Activated naive CD8-positive, alpha-beta T cell treated with anti-CD3 and anti-CD28 coated beads, Interleukin-2, amount 50 U/mL, for 16 hours (primary cell): ENCODE measurements at regions not wholly inside any gene's neighbourhood (a gene's known extent, or its start where the extent isn't known, plus 50 kb on each side); places are given as distances from the start of the nearest gene placed in this dataset.
"Not testable (repeated sequence)": the region's sequence is repeated elsewhere in the genome, so short reads cannot be mapped to it uniquely, and the experiment has no call there.

Source experiments
- DNase-seq: peaks from one replicate; pipeline ENCODE4 v3.0.0-alpha.2; 2020; ENCODE audit warnings: low read depth, low spot score

DNA sequence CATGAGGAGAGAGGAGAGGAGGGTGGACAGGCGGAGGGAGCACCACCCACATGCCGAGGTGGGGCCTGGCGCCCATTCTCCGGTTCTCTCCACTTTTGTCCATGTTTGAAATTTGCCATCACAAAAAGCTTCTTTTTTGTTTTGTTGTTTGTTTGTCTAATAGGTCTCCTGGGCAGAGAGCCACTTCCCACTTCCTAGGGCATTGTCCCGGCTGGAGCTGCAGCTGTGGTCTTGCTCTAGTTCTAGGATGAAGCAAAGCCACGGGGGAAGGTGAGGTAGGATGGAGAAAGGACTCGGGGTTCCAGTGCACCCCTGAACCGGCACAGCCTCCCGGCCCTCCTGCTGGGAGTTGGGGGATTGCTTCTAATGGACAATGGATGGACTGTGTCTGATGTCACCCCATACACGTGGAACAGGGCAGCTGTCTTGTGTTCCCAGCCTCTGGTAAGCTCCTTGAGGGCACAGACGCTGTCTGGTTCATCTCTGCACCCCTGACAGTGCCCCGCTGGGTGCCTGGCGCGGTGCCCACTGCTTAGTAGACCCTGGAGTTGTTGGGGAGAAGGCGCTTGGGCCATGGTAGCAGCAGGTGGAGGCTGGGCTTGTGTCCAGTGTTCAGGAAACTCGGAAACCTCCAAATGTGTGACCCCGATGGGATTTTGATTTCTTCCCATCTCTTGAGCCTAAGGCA is 278.4 kb downstream of the NDUFA10 start:
- DNase-seq: no peak

DNA sequence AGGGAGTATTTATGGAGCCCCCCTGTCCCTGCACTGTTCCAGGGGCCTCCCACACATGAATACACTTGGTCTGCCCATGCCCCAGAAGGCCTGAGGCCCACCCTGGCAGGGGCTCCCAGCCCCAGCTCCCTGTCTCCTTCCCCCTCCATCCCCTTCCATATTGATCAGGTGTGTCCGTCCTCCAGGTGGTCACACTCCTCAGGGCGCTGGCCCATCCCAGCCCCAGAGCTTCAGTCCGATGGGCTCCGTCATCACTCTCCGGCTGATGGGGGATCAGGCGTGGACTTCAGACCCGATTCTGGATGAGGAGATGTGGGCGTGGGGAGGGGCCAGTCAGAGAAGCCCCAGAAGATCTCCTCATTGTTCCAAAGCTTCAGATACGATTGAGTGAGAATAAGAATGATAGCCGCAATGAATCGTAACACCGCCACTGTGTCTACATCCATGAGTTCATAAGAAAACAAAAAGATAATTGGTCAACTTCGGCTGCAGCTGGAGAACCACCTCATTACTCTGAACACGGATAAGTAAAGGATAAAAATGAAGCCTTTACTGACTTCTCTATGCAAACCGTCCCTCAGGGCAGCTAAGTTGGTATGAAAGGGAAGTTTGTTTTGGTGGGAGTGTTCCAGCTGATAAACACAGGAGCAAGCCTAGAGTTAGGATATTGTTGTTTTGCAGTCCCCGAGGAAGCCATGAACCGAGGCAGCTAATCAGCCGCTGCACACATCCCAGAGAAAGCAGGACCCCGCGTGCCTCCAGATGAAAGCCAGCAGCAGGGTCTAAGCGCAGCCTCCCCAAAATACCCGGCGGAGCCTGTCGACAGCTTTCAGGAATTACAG is 279.5 kb downstream of the NDUFA10 start:
- DNase-seq: no peak

DNA sequence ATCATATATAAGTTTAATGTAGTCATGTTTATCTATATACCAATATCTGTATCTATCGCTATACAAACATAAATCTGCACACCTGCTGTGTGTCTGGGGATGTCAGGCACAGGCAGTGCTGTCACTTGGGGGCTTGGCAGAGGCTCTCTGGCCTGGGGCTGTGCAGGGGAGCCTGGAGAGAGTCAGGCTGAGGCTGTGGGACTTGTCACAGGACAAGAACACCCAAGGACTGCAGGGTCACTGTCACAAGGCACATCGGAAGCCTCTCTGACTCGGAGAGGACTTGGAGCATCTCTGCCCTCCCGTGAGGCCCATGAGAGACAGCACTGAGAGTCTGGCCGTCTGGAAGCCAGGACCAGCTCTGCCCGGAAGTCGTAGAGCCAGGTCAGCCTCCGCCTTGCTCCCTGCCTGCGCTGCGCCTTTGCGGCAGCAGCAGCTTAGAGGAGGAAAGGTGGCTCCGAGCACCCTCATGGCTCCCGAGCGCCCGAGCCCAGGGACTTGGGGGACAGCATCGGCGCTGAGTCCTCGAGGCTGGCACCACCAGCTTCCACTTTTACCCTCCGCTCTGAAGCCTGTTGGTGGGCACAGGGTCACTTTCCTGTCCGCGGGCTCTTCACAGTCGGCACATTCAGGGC is 280.3 kb downstream of the NDUFA10 start:
- no peak for DNase-seq

DNA sequence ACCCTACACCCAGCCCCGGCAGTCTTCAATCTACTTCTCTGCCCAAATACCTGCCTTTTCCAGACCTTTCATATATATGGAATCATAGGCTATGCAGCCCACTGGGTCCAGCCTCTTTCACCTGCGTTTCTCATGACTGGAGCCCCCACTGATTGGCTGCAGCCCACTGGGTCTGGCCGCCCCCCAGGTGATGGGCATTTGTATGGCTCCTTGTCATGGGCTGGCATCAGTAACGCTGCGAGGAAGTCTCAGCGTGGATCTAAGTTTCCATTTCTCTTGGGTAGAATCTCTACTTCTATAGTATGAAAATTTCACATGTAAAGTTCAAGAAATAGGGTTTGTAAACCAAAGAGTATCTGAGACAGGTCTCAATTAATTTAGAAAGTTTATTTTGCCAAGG is 281.9 kb downstream of the NDUFA10 start:
- no peak for DNase-seq

DNA sequence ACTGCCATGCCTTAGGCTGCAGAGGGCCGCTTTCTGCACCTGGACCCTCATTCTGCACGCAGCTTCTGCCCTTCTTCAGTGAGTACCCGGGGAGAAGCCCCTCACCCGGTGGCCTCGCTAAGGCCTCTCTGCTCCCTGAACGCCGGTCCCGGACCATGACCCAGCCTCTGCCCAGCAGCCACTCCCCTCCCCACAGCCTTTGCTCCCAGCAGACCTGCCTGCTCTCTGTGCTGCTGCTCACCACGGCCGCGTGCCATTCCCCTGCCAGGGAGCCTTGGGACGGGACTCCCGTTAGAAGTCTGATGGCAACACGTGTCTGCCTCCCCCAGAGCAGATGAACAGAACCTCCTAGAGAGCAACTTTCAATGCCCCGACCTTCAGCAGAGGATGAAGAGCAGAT is 282.8 kb downstream of the NDUFA10 start:
- no peak for DNase-seq

DNA sequence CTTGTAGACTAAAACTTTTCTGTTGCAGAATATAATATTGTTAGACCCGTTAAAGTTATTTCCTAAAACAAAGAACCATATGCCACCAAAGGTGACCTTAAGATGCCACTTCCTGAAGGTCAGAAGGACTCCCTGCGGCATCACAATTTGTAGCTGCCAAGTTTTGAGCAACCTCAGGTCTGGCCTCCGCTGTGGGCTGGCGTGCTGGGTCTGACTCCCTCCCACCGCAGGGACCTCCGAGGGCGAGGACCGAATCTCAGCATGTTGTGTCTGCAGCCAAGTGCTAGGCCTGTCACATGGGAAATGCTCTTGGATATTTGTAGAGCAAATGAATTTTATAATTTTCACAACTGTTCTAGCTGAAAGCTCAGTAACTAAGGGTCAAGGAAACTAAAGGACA is 285.9 kb downstream of the NDUFA10 start:
- DNase-seq: no peak

DNA sequence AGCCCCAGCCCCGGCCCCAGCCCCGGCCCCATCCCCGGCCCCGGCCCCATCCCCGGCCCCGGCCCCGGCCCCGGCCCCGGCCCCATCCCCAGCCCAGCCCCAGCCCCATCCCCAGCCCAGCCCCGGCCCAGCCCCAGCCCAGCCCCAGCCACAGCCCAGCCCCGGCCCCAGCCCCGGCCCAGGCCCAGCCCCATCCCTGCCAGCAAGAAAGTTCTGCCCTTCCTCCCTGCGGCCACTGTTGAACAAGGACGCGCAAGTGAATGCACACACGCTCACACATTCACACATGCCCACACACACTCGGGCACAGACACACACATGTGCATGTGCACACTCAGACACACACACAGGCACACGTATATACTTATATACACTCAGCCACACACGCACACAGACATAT is 287.0 kb downstream of the NDUFA10 start:
- no peak for DNase-seq

DNA sequence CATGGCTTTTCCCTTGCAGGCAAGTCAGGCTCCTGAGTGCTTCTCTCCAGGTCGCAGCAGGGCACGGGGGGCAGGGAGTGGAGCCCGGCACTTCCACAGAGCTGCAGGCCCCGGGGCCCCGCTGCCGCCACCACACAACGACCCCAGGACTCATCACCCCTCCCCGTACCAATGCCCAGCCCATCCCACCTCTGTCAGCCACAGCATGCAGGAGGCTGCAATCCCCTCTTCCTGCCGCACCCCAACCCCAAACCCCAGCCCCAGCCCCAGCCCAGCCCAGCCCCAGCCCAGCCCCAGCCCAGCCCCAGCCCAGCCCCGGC is 288.0 kb downstream of the NDUFA10 start:
- no peak for DNase-seq

DNA sequence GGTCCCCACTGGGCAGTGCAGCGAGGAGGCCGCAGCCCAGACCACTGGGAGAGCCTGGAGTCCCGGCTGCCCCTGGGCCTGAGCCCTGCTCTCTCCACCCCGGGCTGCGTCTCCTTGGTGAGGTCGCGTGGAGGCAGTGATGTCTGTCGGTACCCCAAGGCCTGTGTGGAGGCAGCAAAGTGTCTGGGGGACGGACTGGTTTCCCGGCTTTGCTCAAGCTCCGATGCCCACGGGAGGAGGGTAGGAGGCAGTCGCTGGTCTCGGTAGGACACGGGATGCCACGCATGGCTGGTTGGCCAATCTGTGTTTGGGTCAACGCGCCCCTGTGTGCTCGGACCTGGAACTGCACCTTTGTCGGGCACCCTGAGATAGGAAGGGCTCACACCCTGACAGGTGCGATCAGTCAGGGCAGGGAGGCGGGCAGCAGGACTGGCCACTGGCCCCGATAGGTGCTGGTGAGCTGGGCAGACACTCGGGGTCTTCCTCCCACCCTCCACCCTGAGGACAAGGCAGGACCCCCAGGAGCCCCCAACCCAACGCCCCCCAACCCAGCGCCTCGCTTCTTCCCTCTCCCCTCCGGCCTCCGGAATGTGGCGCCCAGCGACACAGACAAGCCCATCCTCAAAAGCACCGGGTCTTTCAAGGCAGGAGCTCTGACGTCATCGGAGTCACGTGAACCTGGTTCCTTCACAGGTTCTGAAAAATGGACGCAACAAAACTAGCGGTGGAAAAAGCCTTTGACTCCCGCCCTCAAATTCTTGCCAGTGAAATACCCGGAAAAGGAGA is 288.6 kb downstream of the NDUFA10 start:
- no peak for DNase-seq

DNA sequence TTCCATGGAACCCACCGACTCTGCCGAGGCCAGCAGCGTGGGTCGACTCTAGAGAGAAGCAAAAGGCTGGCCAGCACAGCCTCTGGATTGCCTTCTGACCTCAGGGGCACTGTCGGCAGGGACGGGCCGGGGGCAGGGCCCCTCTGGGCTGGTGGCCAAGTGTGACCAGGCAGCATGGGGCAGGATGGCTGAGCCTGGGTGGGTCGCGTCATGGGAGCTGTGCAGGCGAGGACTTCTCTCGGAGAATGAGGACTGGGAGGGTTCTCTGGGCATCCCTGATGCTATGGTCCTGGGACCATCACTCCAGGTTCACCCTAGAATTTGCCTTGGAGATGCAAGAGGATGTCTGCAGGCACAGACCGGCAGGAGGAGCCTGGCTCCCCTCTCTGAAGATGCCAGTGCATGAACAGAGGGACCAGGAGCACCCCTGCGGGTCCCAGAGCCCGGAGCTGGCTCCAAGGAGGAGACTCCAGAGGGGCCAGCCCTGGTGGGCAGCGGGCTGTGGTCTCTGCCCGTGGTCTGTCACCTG is 289.2 kb downstream of the NDUFA10 start:
- DNase-seq: no peak

DNA sequence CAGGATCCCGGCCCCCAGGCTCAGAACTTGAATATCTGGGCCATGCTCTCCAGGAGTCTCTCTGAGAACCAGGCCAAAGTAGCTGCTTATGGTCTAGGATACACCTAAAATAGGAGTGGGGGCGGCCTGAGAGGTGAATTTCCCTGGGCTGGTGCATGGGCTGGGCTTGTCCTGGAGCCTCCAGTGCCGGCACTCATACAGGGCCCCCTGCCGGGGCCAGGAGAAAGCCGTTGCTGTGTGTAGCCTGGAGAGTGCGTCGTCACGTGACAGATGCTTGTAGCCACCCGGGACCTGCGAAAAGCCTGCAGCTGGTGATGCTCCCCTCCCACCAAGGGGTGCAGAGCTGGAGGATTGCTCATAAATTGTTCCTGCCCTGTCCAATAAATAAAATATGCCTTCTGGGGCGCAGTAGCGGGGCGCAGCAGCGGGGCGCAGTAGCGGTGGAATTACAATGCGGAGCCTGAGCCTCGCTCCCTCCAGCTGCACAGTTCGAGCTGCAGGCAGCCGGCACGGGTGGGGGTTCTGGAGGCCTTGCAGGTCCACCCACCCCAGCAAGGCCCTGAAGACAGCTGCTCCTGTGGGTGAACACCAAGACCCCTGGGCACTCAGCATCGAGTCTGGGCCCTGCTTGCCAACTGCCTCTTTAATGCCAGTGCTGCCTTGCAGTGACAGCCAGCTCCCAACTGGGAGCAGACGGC is 289.9 kb downstream of the NDUFA10 start:
- no peak for DNase-seq

DNA sequence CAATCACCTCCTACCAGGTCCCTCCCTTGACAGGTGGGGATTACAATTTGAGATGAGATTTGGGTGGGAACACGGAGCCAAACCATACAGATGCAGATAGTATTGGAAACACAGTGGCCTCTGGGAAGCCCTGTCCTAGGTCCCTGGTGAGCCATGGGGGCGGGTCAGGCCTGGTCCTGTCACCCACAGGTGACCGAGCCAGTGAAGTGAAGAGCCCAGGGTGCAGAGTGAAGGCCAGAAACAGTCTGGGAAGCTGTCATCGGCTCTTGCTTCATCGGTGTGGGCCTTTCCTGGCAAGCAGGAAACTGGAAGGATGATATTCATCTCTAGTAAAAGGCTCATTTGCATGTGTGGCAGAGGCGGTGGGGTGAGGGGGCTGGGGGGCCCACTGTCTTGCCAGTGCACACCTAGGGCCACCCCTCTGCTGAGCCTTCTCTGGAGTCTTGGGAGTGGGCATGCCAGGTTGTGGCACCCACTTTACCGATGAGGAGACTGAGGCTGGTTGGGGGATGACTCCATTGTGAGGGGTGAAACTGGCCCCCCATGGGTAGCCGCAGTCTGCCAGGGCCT is 290.6 kb downstream of the NDUFA10 start:
- no peak for DNase-seq

DNA sequence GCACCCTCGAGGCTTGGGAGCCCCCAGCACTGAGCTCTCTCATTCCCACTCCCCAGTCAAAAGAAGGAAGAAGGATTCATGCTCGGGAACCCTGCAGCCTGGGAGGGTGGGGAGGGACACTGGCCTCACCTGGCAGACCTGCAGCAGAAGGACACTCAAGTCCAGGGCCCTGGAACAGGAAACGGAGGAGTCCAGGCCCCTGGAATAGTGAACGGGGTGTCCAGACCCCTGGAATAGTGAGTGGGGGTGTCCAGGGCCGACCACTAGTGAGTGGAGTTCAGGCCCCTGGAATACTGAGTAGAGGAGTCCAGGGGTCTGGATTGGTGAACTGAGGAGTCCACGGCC is 292.5 kb downstream of the NDUFA10 start:
- DNase-seq: no peak

DNA sequence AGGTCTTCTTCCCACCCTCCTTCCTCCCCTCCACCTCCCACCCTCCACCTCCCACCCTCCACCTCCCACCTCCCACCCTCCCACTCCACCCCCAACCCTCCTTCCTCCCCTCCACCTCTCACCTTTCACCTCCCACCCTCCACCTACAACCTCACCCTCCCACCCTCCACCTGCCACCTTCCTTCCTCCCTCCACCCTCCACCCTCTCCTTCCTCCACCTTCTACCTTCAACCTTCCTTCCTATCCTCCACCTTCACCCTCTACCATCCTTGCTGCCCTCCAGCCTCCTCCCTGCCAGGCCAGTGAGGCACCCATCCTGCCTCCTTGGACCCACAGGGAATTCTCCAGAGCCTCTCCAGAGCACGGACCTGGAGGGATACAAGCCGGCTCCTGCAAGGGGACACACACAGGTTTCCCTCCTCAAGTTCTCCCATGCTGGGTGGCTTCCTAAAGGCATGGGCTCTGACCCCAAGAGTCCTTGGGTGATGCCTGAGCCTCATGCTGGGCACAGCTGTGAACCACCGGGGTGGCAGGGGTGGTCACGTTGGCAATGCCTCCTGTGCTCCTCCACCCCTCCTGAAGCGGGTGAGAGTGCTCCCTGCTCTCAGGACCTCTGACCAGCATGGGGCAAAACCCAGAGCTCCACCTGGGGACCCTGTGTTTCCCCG is 293.0 kb downstream of the NDUFA10 start:
- no peak for DNase-seq

DNA sequence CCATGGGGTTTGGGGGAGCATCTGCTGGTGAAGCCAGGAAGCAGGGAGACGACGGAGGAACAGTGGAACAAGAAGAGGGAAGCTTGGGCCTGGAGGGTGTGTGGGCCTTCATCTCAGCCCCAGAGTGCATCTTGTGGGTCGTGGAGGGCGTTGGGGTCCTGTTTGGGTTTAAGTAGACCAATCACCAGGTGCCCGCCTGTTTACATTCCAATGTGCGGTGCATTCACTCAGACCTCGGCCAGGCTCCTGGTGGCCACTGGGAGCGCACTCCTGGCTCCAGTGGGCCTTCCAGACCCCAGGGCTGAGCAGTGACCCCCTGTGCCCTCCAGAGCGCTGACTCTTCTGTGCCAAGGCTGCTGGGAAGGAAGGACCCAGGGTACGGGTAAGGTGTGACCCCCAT is 293.7 kb downstream of the NDUFA10 start:
- no peak for DNase-seq

DNA sequence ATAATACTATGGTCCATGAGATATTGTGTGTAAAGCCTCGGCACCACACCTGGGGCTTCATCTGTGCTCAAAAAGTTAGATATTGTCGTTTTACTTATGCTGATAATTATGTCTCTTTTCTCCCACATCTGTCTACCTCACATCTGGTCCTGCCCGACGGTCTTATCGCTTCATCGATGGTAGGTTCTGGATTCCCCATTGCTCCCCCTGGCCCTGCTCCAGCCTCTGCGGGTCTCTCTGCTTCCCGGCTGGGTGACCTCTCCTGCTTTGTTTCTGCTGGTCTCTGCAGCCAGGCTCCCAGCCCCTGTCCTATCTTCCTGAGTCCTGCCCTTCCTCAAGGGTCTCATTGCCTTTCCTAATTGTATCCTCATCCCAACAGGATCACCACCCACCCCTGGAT is 294.2 kb downstream of the NDUFA10 start:
- no peak for DNase-seq

DNA sequence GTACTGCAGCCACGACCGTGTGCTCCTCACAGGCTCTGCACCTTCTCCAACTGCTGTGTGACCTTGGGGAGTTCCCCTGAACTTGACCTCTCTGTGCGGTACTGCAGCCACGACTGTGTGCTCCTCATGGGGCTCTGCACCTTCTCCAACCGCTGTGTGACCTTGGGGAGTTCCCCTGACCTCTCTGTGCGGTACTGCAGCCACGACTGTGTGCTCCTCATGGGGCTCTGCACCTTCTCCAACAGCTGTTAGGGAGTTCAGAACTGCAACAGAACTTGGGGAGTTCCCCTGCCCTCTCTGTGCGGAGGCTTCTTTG is 294.6 kb downstream of the NDUFA10 start:
- DNase-seq: not testable (repeated sequence)

DNA sequence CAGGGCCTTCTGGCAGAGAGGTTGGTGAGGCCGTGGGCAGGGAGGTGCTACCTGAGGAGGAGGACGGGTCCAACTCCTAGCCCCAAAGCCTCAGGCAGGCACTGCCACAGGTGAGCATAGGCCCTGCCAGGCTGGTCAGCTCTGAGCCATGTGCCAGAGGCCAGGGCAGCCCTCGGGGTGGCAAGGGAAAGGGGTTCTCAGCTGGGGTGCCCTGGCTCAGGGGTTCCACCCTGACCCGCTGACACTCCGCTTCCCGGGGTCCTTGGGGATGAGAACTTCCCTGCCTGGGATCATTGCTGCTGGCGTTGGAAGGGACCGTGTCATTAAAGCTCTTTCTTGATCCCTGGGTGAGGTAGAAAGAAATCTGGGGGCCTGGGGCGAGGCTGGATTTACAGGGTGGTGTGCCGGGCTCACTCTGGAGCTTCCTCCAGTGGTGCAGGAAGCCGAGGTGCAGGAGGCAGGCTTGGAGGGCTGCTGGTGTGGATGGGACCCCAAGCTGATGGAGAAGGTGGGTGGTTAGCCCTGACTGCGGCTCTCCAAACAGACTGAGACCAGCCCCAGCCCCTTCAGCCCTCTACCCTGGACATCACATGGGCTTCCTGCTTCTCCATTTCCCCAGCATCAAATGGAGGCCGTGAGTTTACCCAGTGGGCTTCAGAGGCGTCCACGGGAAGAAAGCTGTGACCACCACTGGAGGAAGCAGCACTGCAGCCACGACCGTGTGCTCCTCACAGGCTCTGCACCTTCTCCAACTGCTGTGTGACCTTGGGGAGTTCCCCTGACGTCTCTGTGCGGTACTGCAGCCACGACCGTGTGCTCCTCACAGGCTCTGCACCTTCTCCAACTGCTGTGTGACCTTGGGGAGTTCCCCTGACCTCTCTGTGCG is 295.2 kb downstream of the NDUFA10 start:
- DNase-seq: no peak

DNA sequence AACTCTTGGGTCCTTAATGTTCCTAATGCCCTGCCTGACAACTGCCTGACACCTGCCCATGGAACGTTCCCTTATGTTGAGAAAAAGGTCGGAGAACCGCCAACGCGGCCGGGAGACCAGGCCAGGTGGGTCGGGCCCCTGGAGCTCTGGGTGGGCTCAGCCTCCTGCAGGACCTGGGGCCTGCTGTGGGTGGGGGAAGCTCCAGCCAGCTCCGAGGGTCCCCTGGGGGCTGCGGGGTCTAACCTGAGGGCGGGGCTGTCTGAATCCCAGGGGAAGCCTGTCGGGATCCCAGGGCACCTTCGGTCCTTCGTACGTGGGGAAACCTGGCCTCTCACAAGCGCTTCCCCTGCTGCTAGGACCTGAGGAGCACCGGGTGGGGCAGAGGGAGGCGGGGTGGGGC is 296.0 kb downstream of the NDUFA10 start:
- DNase-seq: no peak

DNA sequence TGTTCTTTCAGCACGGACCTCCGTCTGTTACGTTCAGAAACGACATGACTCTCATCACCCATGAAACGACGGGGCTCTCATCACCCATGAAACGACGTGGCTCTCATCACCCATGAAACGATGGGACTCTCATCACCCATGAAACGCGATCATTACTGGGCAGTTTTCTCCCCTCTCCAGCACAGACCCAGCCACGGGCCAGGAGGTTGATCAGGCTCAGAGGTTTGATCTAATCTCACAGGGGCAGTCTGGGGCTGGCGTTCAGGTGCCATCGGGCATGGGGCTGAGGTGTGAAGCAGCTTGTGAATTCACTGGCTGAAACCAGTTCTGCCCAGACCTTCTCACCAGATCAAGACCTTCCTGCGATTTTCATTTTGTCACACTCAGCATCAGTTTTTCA is 296.4 kb downstream of the NDUFA10 start:
- DNase-seq: no peak
